ENCODE measurements at regions not wholly inside any gene's neighbourhood (a gene's known extent, or its start where the extent isn't known, plus 50 kb on each side); places are given as distances from the start of the nearest gene placed in this dataset.

DNA sequence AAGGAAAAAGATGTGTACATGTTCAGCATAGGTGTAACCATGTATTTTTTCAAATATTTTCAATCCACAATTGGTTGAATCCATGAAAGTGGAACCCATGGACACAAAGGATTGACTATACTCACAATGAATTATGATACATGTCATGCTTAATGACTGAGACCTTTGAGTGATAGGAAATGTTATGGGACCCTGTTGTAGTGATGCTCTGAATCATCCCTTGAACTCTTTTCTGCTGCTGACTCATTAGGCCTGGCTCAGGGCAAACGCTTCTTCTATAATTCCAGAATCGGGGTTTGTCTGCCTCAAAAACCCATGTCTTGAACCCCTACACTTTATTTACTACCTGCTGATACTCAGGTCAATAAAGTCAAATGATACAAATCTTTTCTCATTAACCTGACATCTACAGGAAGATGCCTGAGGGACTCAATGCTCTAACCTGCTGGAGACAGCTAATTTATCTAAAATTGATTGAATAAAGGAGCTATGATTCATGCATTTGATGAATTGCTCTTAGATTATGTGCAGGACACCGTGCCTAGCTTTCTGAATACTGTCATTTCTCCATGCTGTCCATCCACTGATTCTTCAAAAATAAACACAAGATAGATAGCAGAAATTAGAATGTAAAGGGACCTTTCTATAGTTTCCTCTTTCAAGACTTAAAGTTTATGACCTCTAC is 260.1 kb downstream of the PRELID2 start:
- 83 to 92% methylated on average over 3 of the region's 3 CpGs for WGBS, 2 donors
- H3K36me3 ChIP-seq (ENCODE audit: control insufficient read depth in 4 of 4, insufficient read depth in 4 of 4, low read length in 4 of 4) = no peaks in the 10 kb centered on the region
- H3K27me3 ChIP-seq (ENCODE audit: control insufficient read depth in 3 of 3, insufficient read depth in 3 of 3, low read length in 2 of 3) = no peaks in the 10 kb centered on the region
- no peak overlapping the region for H3K9ac ChIP-seq (ENCODE audit: insufficient read depth in 1 of 2, low read length in 2 of 2)
- no peak for ATAC-seq (ENCODE audit: insufficient read depth, low FRiP score)
- no peak overlapping the region for H3K27ac ChIP-seq (ENCODE audit: low read depth in 1 of 2, low read length in 1 of 2)
- no peaks in the 10 kb centered on the region for H3K4me1 ChIP-seq (ENCODE audit: control insufficient read depth in 5 of 5, insufficient read depth in 5 of 5, low read length in 5 of 5)
- DNase-seq = no peak
- TF ChIP-seq, protein P1, sequence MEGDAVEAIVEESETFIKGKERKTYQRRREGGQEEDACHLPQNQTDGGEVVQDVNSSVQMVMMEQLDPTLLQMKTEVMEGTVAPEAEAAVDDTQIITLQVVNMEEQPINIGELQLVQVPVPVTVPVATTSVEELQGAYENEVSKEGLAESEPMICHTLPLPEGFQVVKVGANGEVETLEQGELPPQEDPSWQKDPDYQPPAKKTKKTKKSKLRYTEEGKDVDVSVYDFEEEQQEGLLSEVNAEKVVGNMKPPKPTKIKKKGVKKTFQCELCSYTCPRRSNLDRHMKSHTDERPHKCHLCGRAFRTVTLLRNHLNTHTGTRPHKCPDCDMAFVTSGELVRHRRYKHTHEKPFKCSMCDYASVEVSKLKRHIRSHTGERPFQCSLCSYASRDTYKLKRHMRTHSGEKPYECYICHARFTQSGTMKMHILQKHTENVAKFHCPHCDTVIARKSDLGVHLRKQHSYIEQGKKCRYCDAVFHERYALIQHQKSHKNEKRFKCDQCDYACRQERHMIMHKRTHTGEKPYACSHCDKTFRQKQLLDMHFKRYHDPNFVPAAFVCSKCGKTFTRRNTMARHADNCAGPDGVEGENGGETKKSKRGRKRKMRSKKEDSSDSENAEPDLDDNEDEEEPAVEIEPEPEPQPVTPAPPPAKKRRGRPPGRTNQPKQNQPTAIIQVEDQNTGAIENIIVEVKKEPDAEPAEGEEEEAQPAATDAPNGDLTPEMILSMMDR (IDR thresholded peaks at IDR 0.05; ENCODE audit: control extremely low read depth, extremely low read depth) = no peak
- peaks cover 0 to 2% (median 0%) of the 10 kb centered on the region in 4 donors for H3K9me3 ChIP-seq (ENCODE audit: control insufficient read depth in 4 of 4, insufficient read depth in 3 of 4, low read length in 3 of 4)
- no peak overlapping the region for H3K4me3 ChIP-seq

- ATAC-seq (ENCODE audit: insufficient read depth, low FRiP score) = no peak
- TF ChIP-seq, protein P1 (IDR thresholded peaks at IDR 0.05; ENCODE audit: control extremely low read depth, extremely low read depth) = no peak
- no peak for DNase-seq
- Histone ChIP-seq H3K9me3 (ENCODE audit: control insufficient read depth in 4 of 4, insufficient read depth in 3 of 4, low read length in 3 of 4) (peaks cover 0 to 2% (median 0%) of the 10 kb centered on the region in 4 donors), H3K4me3 (no peak overlapping the region), H3K27ac (ENCODE audit: low read depth in 1 of 2, low read length in 1 of 2) (no peak overlapping the region), H3K4me1 (ENCODE audit: control insufficient read depth in 5 of 5, insufficient read depth in 5 of 5, low read length in 5 of 5) (no peaks in the 10 kb centered on the region), H3K36me3 (ENCODE audit: control insufficient read depth in 4 of 4, insufficient read depth in 4 of 4, low read length in 4 of 4) (no peaks in the 10 kb centered on the region), H3K27me3 (ENCODE audit: control insufficient read depth in 3 of 3, insufficient read depth in 3 of 3, low read length in 2 of 3) (no peaks in the 10 kb centered on the region), H3K9ac (ENCODE audit: insufficient read depth in 1 of 2, low read length in 2 of 2) (no peak overlapping the region)
Observed at GRCh38 chr5:145568581-145568980, 266.6 kb downstream of the PRELID2 start.

DNA sequence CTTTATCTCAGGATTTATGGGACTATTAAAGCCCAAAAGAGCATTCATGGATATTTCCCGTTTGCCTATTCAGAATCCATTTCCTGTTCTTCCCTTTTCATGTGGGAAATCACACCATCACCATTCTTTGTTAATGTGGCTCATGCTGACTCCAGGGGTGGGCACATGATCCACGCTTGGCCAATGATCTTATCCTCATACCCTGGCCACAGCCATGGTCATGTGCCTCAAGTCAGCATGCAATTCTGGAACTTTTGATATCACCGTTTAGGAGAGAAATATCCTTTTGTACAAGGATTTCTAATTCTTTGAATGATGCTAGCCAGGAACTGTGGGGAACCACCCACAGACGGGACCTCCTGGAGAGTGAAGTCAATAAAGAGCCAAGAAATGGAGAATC is 272.2 kb downstream of the PRELID2 start:
- Histone ChIP-seq H3K4me3 (no peak overlapping the region), H3K27me3 (ENCODE audit: control insufficient read depth in 3 of 3, insufficient read depth in 3 of 3, low read length in 2 of 3) (no peaks in the 10 kb centered on the region), H3K27ac (ENCODE audit: low read depth in 1 of 2, low read length in 1 of 2) (no peak overlapping the region), H3K9ac (ENCODE audit: insufficient read depth in 1 of 2, low read length in 2 of 2) (no peak overlapping the region), H3K9me3 (ENCODE audit: control insufficient read depth in 4 of 4, insufficient read depth in 3 of 4, low read length in 3 of 4) (peaks cover 0 to 2% (median 0%) of the 10 kb centered on the region in 4 donors), H3K36me3 (ENCODE audit: control insufficient read depth in 4 of 4, insufficient read depth in 4 of 4, low read length in 4 of 4) (no peaks in the 10 kb centered on the region), H3K4me1 (ENCODE audit: control insufficient read depth in 5 of 5, insufficient read depth in 5 of 5, low read length in 5 of 5) (no peaks in the 10 kb centered on the region)
- ATAC-seq (ENCODE audit: insufficient read depth, low FRiP score) (no peak), DNase-seq (no peak)
- TF ChIP-seq, protein P1 (IDR thresholded peaks at IDR 0.05; ENCODE audit: control extremely low read depth, extremely low read depth) = no peak
- 80 to 87% methylated on average over 4 of the region's 4 CpGs for WGBS, 2 donors

DNA sequence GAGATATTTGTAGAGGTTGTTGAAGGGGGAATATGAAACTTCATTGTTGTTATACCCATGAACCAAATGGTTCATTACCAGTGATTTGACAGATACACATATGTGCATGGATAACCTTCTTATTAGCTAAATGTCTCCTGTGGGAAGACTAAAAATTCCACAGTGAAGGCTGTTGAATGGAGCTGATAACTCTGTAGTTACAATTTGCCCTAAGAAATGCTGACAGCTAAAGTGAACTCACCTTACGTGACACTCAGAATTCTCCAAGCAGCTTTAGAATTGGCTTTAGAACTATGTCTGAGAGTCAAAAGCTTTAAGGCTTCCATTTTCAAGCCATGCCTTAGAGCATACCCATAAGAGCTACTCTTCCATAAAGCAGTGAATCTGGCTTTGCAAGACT is 276.9 kb downstream of the PRELID2 start:
- Histone ChIP-seq H3K9ac (ENCODE audit: insufficient read depth in 1 of 2, low read length in 2 of 2) (no peak overlapping the region), H3K9me3 (ENCODE audit: control insufficient read depth in 4 of 4, insufficient read depth in 3 of 4, low read length in 3 of 4) (no peaks in the 10 kb centered on the region), H3K36me3 (ENCODE audit: control insufficient read depth in 4 of 4, insufficient read depth in 4 of 4, low read length in 4 of 4) (no peaks in the 10 kb centered on the region), H3K4me3 (no peak overlapping the region), H3K27ac (ENCODE audit: low read depth in 1 of 2, low read length in 1 of 2) (no peak overlapping the region), H3K4me1 (ENCODE audit: control insufficient read depth in 5 of 5, insufficient read depth in 5 of 5, low read length in 5 of 5) (no peaks in the 10 kb centered on the region), H3K27me3 (ENCODE audit: control insufficient read depth in 3 of 3, insufficient read depth in 3 of 3, low read length in 2 of 3) (no peaks in the 10 kb centered on the region)
- ATAC-seq (ENCODE audit: insufficient read depth, low FRiP score) (no peak), DNase-seq (no peak)
- 94 to 98% methylated on average over 1 of the region's 1 CpG for whole genome bisulfite sequencing, 2 donors
- TF ChIP-seq, protein P1 (IDR thresholded peaks at IDR 0.05; ENCODE audit: control extremely low read depth, extremely low read depth) = no peak

All from lung (tissue), 11 donors.